Endothelial cell of umbilical vein (primary cell): ENCODE measurements at regions not wholly inside any gene's neighbourhood (a gene's known extent, or its start where the extent isn't known, plus 50 kb on each side); places are given as distances from the start of the nearest gene placed in this dataset.

Experiments
- BruUV-seq: library from RNA; stranded (reverse); fragments of 400-500 nt; replicated peaks from 2 replicates; lab custom pipeline; 2021; lab: Mats Ljungman, UMichigan
- CTCF ChIA-PET: fragments of 300-600, 350-600 bp; sonication (Branson Sonifier 250); formaldehyde crosslinking; loops from one replicate; lab custom pipeline; 2021; ENCODE audit warnings: antibody characterized with exemption, inconsistent platforms; lab: Charles Lee
- POLR2A ChIA-PET: fragments of 300-600, 350-600 bp; sonication (Branson Sonifier 250); formaldehyde crosslinking; loops from one replicate; lab custom pipeline; 2021; ENCODE audit warnings: antibody characterized with exemption, inconsistent platforms; lab: Charles Lee
- DNase-seq: peaks from one replicate; pipeline ENCODE4 v3.0.0-alpha.2; 2011; ENCODE audit warnings: low read depth, low spot score
- FAIRE-seq: peaks from 2 replicates; lab custom pipeline; 2011; peaks lifted over from hg19 to GRCh38; lab: Jason Lieb, UNC
- H2AFZ ChIP-seq: 2 replicates; pipeline ENCODE4 v1.6.0; 2012; ENCODE audit warnings: low read depth, low read length, control low read depth, inconsistent platforms
- H3K27ac ChIP-seq: 2 replicates; pipeline ENCODE4 v1.5.1; 2011; ENCODE audit warnings: low read depth, mild to moderate bottlenecking, control low read depth, low read length, moderate library complexity; ENCODE audit not compliant: insufficient read depth
- H3K27me3 ChIP-seq, 2 experiments: 2 replicates each; pipeline versions ENCODE4 v1.6.0 to v1.6.1; 2011; ENCODE audit warnings: low read length in 2 of 2, mixed read lengths in 1 of 2; ENCODE audit not compliant: control insufficient read depth in 2 of 2, insufficient read depth in 2 of 2
- H3K36me3 ChIP-seq, 2 experiments: 2 replicates in 1 of 2; 3 replicates in 1 of 2; pipeline ENCODE4 v1.5.1; 2011; ENCODE audit warnings: low read length in 2 of 2, mild to moderate bottlenecking in 1 of 2, moderate library complexity in 1 of 2; ENCODE audit not compliant: control insufficient read depth in 2 of 2, insufficient read depth in 2 of 2; ENCODE audit errors: extremely low read depth in 1 of 2
- H3K4me1 ChIP-seq: 3 replicates; pipeline ENCODE4 v1.5.1; 2011; ENCODE audit warnings: mild to moderate bottlenecking, low read length; ENCODE audit not compliant: control insufficient read depth, insufficient read depth; ENCODE audit errors: extremely low read depth
- H3K4me2 ChIP-seq: 2 replicates; pipeline ENCODE4 v1.6.1; 2011; ENCODE audit warnings: low read length, control low read depth, mixed read lengths; ENCODE audit not compliant: insufficient read depth
- H3K4me3 ChIP-seq, 3 experiments: fragments of 200-600 bp in 1 of 3; sonication (generic), shearing (Covaris generic) in 1 of 3; replicated peaks in 1 of 3; 2 replicates each; pipeline ENCODE4 v1.5.1; 2011 to 2016; ENCODE audit warnings: control low read depth in 3 of 3, low read length in 3 of 3, mild to moderate bottlenecking in 2 of 3, inconsistent platforms in 1 of 3, low read depth in 1 of 3, moderate library complexity in 1 of 3; ENCODE audit not compliant: insufficient read depth in 1 of 3
- H3K79me2 ChIP-seq: 2 replicates; pipeline ENCODE4 v1.6.0; 2012; ENCODE audit warnings: low read length, inconsistent platforms; ENCODE audit not compliant: control insufficient read depth, insufficient read depth
- H3K9ac ChIP-seq: replicated peaks from 2 replicates; pipeline ENCODE3; 2011; ENCODE audit warnings: low read length, control low read depth; ENCODE audit not compliant: insufficient read depth; ENCODE audit errors: extremely low read depth
- H3K9me1 ChIP-seq: replicated peaks from 3 replicates; pipeline ENCODE4 v1.6.0; 2011; ENCODE audit warnings: mild to moderate bottlenecking, low read length; ENCODE audit not compliant: control insufficient read depth, insufficient read depth; ENCODE audit errors: extremely low read depth
- H3K9me3 ChIP-seq: replicated peaks from 2 replicates; pipeline ENCODE4 v1.5.1; 2012; ENCODE audit warnings: low read length, inconsistent platforms; ENCODE audit not compliant: control insufficient read depth, insufficient read depth
- H4K20me1 ChIP-seq: replicated peaks from 2 replicates; pipeline ENCODE3; 2011; ENCODE audit warnings: mild to moderate bottlenecking, low read length; ENCODE audit not compliant: control insufficient read depth, insufficient read depth; ENCODE audit errors: extremely low read depth
- CTCF ChIP-seq, 2 donors: IDR thresholded peaks; 1 replicate in 1 of 2; 2 replicates in 1 of 2; pipeline ENCODE4 v1.5.1; 2011; ENCODE audit warnings: low read length in 2 of 2, mild to moderate bottlenecking in 2 of 2, moderate library complexity in 2 of 2, control low read depth in 1 of 2, inconsistent platforms in 1 of 2, low read depth in 1 of 2; ENCODE audit not compliant: insufficient read depth in 1 of 2; ENCODE audit errors: extremely low read depth in 1 of 2
- EZH2 ChIP-seq: IDR thresholded peaks from 2 replicates; pipeline ENCODE4 v1.6.1; 2012; ENCODE audit warnings: borderline replicate concordance, low read depth, mild to moderate bottlenecking, moderate library complexity, low read length, inconsistent platforms; ENCODE audit not compliant: severe bottlenecking
- FOS ChIP-seq: IDR thresholded peaks from 2 replicates; pipeline ENCODE4 v1.6.1; 2011; ENCODE audit warnings: mild to moderate bottlenecking, low read length, moderate library complexity, borderline replicate concordance; ENCODE audit not compliant: insufficient read depth
- GATA2 ChIP-seq: IDR thresholded peaks from 2 replicates; pipeline ENCODE4 v1.7.0; 2011; ENCODE audit warnings: low read depth, mild to moderate bottlenecking, moderate library complexity, mixed read lengths, low read length; ENCODE audit not compliant: insufficient read length, insufficient read depth
- JUN ChIP-seq: IDR thresholded peaks from 2 replicates; pipeline ENCODE4 v1.6.1; 2011; ENCODE audit warnings: borderline replicate concordance, low read depth; ENCODE audit not compliant: insufficient read length, insufficient read depth
- MYC ChIP-seq: IDR thresholded peaks from one replicate; pipeline ENCODE4 v1.6.1; 2011; ENCODE audit warnings: mild to moderate bottlenecking, low read depth, low read length
- POLR2A ChIP-seq: IDR thresholded peaks from 2 replicates; pipeline ENCODE4 v1.6.1; 2012; ENCODE audit warnings: low read depth, mild to moderate bottlenecking, control low read depth, low read length
- POLR2AphosphoS5 ChIP-seq: IDR thresholded peaks from 2 replicates; pipeline ENCODE4 v1.6.1; 2012; ENCODE audit warnings: low read depth, mild to moderate bottlenecking, control low read depth, low read length, moderate library complexity; ENCODE audit not compliant: insufficient read depth
- dilution Hi-C: fragments of 300-500 bp; cut with MboI; formaldehyde crosslinking; loops from one replicate; pipeline ENCODE4 v1.15.0; 2019; ENCODE audit warnings: low sequenced_read_pairs; ENCODE audit not compliant: extremely low pct_ligation_motif_present
- intact Hi-C: fragments of 100-400 bp; cut with micrococcal nuclease; formaldehyde crosslinking; loops from one replicate; pipeline ENCODE4 v1.10.0; 2022
- TF ChIP-seq, protein P1 (sequence below): IDR thresholded peaks from 2 replicates; pipeline ENCODE4 v1.6.1; 2011; ENCODE audit not compliant: insufficient read depth, insufficient read length

DNA sequence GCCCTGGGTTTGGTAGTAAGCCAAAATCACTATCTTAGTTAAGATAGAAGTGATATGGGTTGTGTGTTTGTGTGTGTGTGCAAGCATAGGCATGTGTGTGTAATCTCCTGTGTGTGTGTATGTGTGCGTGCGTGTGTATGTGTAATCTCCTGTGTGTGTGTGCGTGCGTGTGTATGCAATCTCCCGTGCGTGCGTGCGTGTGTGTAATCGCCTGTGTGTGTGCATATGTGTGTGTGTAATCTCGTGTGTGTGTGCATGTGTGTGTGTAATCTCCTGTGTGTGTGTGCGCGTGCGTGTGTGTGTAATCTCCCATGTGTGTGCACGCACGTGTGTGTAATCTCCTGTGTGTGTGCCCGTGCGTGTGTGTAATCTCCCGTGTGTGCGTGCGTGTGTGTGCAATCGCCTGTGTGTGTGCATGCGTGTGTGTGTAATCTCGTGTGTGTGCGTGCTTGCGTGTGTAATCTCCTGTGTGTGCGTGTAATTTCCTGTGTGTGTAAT is 219.3 kb upstream of the GGTLC1 start:
- DNase-seq (no peak), FAIRE-seq (no peak)
- Histone ChIP-seq H3K27me3 (peaks cover 0 to 3% of the 10 kb centered on the region in 2 experiments), H3K4me3 (no peak overlapping the region), H4K20me1 (no peaks in the 10 kb centered on the region), H3K36me3 (no peaks in the 10 kb centered on the region), H3K9me1 (no peaks in the 10 kb centered on the region), H3K27ac (no peak overlapping the region), H3K9ac (no peak overlapping the region), H3K4me1 (no peaks in the 10 kb centered on the region), H2AFZ (no peak overlapping the region), H3K79me2 (no peaks in the 10 kb centered on the region), H3K4me2 (no peak overlapping the region), H3K9me3 (peaks cover 2% of the 10 kb centered on the region)
- dilution Hi-C loops (no loop called here), intact Hi-C loops (no loop called here)
- ChIA-PET POLR2A (no interaction called here), CTCF (no interaction called here)
- no TSS peak for BruUV-seq
- TF ChIP-seq CTCF (IDR thresholded peaks at IDR 0.05; ENCODE audit: extremely low read depth in 1 of 2, insufficient read depth in 1 of 2, low read depth in 1 of 2, low read length in 2 of 2) = no peak
- TF ChIP-seq GATA2 = no peak
- TF ChIP-seq, protein P1, sequence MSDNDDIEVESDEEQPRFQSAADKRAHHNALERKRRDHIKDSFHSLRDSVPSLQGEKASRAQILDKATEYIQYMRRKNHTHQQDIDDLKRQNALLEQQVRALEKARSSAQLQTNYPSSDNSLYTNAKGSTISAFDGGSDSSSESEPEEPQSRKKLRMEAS = no peak
- TF ChIP-seq POLR2AphosphoS5 = no peak
- no peak for TF ChIP-seq POLR2A
- no peak for TF ChIP-seq MYC
- TF ChIP-seq EZH2 = no peak
- no peak for TF ChIP-seq FOS
- TF ChIP-seq JUN = no peak
